Renal cortical epithelial cell (primary cell): ENCODE measurements at regions not wholly inside any gene's neighbourhood (a gene's known extent, or its start where the extent isn't known, plus 50 kb on each side); places are given as distances from the start of the nearest gene placed in this dataset.

Source experiments
- DNase-seq: peaks from one replicate; pipeline ENCODE4 v3.0.0-alpha.2; 2011; ENCODE audit warnings: low read depth

DNA sequence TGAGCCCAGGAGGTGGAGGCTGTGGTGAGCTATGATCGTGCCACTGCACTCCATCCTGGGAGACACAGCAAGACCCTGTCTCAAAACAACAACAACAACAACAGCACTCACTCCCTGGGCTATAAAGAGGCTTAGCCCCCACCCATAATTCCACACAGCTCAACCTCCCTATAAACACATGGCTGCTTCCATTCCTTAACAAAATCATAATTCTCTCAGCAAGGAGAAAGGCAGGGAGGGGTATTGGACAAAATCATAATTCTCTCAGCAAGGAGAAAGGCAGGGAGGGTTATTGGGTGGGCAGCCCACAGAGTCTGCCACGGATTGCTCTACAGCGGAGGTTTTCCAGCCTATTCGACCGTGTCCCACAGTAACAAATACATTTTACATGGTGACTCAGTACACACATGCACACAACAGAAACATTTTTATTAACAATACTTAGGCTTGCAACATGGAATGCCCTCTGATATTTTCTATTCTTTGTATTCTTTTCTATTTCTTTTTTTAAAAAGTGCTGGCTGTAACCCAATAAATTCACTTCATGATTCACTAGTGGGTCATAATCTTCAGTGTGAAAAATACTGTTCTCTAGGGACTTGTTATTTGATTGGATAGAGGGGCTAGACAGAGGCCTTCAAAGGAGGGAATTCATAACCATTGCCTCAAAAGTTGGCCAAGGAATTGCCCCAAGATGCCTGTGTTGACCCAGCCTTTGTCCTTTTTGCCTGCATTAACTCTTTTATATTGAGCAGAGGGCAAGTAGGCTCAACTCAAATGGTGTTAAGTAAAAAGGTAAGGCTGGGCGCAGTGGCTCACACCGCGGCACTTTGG is 50.6 kb upstream of the ZMYND8 start:
- no peak for DNase-seq

GRCh38 chr20:47411161-47411560 is 54.7 kb upstream of the ZMYND8 start:
- DNase-seq = no peak

DNA sequence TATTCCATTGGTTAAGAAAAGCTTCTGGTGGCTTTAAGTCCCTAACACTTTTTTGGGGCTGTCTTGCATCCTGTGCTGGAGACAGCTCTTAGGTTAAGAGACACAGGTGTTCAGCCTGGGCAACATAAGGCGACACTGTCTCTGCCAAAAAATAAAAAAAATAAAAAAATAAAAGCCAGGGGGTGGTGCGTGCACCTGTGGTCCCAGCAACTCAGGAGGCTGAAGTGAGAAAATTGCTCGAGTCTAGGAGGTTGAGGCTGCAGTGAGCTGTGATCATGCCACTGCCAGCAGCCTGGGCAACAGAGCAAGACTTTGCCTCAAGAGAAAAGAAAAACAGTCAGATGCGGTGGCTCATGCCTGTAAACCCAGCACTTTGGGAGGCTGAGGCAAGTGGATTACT is 55.6 kb upstream of the ZMYND8 start:
- DNase-seq = no peak

GRCh38 chr20:47413189-47413588 is 56.7 kb upstream of the ZMYND8 start:
- DNase-seq = no peak

DNA sequence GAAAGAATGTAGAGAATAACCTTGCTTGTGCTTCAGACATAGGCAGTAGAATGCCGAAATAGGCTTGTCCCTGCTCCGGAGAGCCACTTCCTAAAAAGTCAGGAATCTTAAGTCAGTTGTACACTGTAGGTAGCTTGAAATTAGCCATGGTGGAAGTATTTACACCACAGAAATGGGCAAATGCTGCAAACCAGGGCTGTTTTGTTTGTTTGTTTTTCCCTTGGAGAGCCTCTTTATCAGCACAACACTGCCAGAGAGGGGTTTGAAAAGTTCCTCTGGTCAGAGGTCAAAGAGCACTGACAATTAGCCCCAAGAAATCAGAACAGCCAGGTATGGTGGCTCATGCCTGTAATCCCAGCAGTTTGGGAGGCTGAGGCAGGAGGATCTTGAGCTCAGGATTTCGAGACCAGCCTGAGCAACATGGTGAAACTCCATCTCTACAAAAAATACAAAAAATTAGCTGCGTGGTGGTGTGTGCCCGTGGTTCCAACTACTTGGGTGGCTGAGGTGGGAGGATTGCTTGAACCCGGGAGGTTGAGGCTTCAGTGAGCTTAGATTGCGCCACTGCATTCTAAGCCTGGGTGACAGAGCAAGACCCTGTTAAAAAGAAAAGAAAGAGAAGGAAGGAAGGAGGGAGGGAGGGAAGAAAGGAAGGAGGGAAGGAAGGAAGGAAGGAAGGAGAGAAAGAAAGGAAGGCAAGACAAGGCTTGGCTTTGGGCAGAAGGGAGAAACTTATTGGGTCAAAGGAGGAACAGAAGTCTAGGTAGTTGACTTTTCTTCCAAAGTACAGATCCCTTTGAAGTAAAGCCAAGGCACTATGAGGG is 61.0 kb upstream of the ZMYND8 start:
- no peak for DNase-seq

DNA sequence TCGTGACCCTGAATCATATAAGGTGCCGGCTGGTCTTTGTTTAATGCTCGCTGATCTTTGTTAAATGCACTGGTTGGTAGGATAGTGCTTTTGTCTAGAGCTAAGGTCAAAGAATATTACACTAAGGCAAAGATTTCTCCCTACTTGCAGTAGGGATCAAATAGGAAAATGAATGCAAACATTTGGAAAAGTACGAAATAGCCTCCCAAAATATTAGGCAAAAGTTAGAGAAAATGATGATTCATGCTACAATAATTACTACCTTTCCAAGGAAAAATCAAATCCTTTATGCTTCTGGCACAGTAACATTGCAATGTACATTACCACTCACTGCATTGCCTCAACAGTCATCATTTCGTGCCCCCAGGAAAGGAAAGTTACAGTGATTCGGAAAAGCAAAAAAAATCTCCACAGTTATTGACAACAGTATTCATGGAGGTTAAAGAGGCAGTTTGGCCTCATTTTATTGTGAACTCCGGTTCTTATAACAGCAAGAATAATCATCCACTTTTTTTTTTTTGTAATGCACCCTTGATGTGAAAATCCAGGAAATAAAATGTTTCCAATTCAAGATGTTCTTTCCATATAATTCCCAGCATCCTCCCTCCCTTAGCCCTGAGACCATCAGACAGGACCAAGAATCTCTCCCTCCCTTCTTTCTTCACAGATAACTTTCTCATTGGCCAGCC is 61.7 kb upstream of the ZMYND8 start:
- DNase-seq = no peak

GRCh38 chr20:47419953-47420514 is 63.5 kb upstream of the ZMYND8 start:
- DNase-seq = no peak

- DNase-seq = no peak
Measured at GRCh38 chr20:47421076-47421475, 64.6 kb upstream of the ZMYND8 start.

GRCh38 chr20:47423586-47423985 is 67.1 kb upstream of the ZMYND8 start:
- DNase-seq = no peak

GRCh38 chr20:47427067-47427466 is 70.6 kb upstream of the ZMYND8 start:
- DNase-seq = no peak

DNA sequence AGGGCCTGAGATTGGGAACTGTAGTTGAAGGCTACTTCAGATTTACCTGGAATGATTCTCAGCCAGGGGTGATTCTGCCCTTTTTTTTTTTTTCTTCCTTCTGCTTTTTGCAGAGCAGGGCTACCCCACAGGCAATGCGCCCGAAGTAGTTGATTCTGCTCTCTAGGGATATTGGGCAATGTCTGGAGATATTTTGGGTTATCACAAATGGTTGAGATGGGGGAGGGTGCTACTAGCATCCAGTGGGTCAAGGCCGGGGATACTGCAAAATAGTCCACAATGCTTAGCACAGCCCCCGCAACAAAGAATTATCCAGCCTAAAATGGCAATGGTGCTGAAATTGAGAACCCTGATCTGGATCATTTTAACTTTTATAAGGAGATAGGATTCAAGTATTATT is 71.2 kb upstream of the ZMYND8 start:
- no peak for DNase-seq

DNA sequence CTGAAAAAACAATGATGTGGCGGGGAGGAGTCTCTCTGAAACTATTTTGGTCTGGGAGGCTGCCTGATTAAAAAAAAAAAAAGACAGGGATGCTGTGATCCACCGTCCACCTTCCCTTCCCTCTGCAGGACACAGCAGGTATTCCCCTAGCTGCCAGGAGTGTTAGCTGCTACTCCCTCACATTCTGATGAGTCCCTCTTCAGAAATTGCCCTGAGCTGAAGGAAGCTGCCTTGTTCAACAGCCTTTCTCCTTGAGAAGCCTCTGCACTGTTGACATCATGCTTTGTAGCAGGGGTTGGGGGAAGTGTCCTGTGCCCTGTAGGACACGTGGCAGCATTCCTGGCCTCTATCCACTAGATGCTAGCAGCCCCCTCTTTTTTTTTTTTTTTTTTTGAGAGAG is 71.7 kb upstream of the ZMYND8 start:
- no peak for DNase-seq

GRCh38 chr20:47428851-47429336 is 72.4 kb upstream of the ZMYND8 start:
- DNase-seq = no peak

DNA sequence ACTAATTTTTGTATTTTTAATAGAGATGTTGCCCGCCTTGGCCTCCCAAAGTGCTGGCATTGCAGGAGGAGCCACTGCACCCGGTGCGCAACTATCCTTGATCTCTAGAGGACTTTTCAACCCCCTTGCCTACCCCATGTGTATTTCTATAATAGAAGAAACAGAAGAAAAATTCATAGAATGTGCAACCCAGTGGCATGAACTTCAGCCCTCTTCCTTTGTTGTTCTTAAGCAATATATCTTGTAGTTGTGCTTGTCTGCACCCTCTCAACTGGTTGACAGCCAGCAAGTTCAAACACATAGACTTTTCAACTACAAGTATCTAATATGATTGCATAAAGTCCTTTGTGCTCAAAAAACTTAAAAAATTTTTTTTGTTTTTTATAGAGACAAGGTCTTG is 72.3 kb upstream of the NCOA3 start:
- no peak for DNase-seq

GRCh38 chr20:47430862-47431588 is 70.7 kb upstream of the NCOA3 start:
- no peak for DNase-seq

DNA sequence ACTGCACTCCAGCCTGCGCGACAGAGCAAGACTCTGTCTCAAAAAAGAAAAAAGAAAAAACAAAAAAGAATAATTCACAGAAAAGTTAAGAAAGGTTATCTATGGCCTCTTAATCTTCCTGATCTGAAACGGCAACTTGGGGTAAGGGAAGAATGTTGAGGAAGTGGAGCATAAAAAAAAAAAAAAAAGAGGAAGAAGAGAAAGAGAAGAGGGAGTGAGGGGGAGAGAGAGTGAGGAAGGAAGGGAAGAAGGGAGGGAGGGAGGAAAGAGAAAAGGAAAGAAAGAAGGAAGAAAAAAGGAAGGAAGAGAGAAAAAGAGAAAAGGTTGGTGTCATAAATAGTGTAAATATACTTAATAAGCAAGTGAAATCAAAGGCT is 68.9 kb upstream of the NCOA3 start:
- no peak for DNase-seq

DNA sequence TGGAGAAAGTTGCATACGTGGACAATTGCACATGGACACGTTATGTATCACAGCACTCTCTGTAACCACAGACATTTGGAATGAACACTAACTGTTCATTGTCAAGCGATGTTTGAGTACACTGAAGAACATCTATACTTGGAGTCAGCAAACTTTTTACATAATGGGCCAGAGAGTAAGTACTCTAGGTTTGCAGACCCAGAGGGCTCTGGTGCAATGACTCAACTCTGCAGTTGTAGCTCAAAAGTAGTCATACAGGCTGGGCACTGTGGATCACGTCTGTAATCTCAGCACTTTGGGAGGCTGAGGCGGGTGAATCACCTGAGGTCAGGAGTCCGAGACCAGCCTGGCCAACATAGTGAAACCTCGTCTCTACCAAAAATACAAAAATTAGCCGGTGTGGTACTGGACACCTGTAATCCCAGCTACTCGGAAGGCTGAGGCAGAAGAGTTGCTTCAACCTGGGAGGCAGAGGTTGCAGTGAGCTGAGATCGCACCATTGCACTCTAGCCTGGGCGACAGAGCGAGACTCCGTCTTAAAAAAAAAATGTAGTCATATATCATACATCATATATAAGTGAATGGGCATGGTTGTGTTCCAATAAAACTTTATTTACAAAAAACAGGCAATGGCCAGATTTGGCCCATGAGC is 67.4 kb upstream of the NCOA3 start:
- peak; percentile 79 for DNase-seq

DNA sequence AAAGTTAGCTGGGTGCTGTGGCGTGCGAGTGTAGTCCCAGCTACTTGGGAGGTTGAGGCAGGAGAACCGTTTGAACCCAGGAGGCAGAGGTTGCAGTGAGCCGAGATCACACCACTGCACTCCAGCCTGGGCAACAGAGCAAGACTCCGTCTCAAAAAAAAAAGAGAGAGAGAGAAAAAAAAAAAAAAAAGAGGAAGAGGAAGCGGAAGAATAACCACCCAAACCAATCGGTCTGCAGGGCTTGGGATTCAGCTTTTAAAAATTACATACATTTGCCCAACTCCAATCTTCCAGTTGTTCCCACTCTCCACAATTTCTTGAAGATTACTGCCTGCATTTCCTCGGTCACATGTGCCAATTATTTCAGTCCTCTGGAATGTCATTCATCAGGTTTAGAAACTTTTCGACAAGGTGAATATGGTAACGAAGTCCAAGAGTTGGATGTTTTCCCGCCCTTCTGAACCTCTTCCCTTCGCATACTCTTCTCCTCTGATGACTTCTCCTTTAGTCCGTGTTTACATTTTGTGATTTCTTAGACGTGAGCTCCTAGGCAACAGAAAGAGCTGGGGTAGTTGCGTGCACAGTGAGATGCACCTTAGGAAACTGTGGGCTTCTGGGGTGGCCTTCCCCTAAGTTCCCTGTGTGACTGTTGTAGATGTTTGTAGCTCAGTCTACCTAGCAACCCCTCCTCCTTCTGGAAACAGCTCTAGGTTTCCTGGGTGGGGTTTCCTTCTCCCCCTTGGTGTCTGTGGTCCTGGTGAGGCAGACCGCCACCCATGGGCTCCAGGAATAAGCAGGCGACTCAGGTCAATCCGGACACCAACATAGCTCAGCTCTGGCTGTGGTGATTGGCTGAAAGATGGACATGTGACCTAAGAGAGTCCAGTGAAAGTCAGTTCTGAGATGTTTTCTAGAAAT is 63.0 kb upstream of the NCOA3 start:
- DNase-seq = peak; percentile 44

GRCh38 chr20:47440857-47441773 is 60.6 kb upstream of the NCOA3 start:
- DNase-seq = no peak
